Body of pancreas (tissue), 4 donors: ENCODE measurements at regions not wholly inside any gene's neighbourhood (a gene's known extent, or its start where the extent isn't known, plus 50 kb on each side); places are given as distances from the start of the nearest gene placed in this dataset.
"Not testable (repeated sequence)": the region's sequence is repeated elsewhere in the genome, so short reads cannot be mapped to it uniquely, and the experiment has no call there.

ENCODE experiments used
- CTCF ChIP-seq, 7 experiments: fragments of 450-650 bp in 4 of 7; fragments of 200-600 bp in 3 of 7; sonication (generic) in 3 of 7; IDR thresholded peaks; one replicate each; pipeline ENCODE4 v1.5.1; 2016 to 2019; ENCODE audit warnings: antibody characterized with exemption in 7 of 7
- POLR2A ChIP-seq, 3 donors: fragments of 450-650 bp; IDR thresholded peaks; one replicate each; pipeline ENCODE4 v1.6.1; 2016; ENCODE audit warnings: antibody characterized with exemption in 3 of 3, mild to moderate bottlenecking in 2 of 3

- not testable (repeated sequence) for TF ChIP-seq POLR2A, CTCF (IDR thresholded peaks at IDR 0.05)
Measured at GRCh38 chr7:124244469-124244868, 211.6 kb upstream of the TMEM229A start.
